AG09319 (cell line): ENCODE measurements at regions not wholly inside any gene's neighbourhood (a gene's known extent, or its start where the extent isn't known, plus 50 kb on each side); places are given as distances from the start of the nearest gene placed in this dataset.

Source experiments
- DNase-seq: peaks from one replicate; pipeline ENCODE4 v3.0.0-alpha.2; 2010; ENCODE audit warnings: low read depth; ENCODE audit errors: extremely low read depth
- CTCF ChIP-seq: IDR thresholded peaks from 2 replicates; pipeline ENCODE4 v1.5.1; 2011; ENCODE audit warnings: low read depth, mild to moderate bottlenecking, inconsistent platforms, low read length, moderate library complexity

GRCh38 chr12:88310069-88310468 lies 168.0 kb downstream of the TMTC3 start:
- DNase-seq: no peak
- TF ChIP-seq CTCF: no peak

GRCh38 chr12:88310666-88311065 lies 168.6 kb downstream of the TMTC3 start:
- no peak for TF ChIP-seq CTCF
- no peak for DNase-seq

- DNase-seq: no peak
- no peak for TF ChIP-seq CTCF
These were observed 171.4 kb downstream of the TMTC3 start for GRCh38 chr12:88313554-88313953.

- TF ChIP-seq CTCF: no peak
- DNase-seq: no peak
These were observed 172.6 kb downstream of the TMTC3 start for GRCh38 chr12:88314706-88315105.

GRCh38 chr12:88318726-88319125 lies 176.6 kb downstream of the TMTC3 start:
- TF ChIP-seq CTCF: no peak
- no peak for DNase-seq

- TF ChIP-seq CTCF: peak; percentile 16
- peak; percentile 93 for DNase-seq
These were observed 183.1 kb downstream of the TMTC3 start for GRCh38 chr12:88325076-88325815.

- TF ChIP-seq CTCF: no peak
- peak; percentile 29 for DNase-seq
These were observed 183.7 kb downstream of the TMTC3 start for GRCh38 chr12:88325816-88326189.
